ENCODE measurements at regions not wholly inside any gene's neighbourhood (a gene's known extent, or its start where the extent isn't known, plus 50 kb on each side); places are given as distances from the start of the nearest gene placed in this dataset.
"Not testable (repeated sequence)": the region's sequence is repeated elsewhere in the genome, so short reads cannot be mapped to it uniquely, and the experiment has no call there.

- no peak for DNase-seq (ENCODE audit: low spot score)
Measured at GRCh38 chr2:234189786-234190300, 139.3 kb downstream of the SPP2 start.

GRCh38 chr2:234189230-234189629, 138.7 kb downstream of the SPP2 start:
- no peak for DNase-seq (ENCODE audit: low spot score)

GRCh38 chr2:234187646-234188174, 137.2 kb downstream of the SPP2 start:
- DNase-seq (ENCODE audit: low spot score): no peak

GRCh38 chr2:234181121-234181520, 130.6 kb downstream of the SPP2 start:
- DNase-seq (ENCODE audit: low spot score): no peak

GRCh38 chr2:234179031-234179363, 128.5 kb downstream of the SPP2 start:
- no peak for DNase-seq (ENCODE audit: low spot score)

- DNase-seq (ENCODE audit: low spot score): no peak
Measured at GRCh38 chr2:234178330-234179030, 128.0 kb downstream of the SPP2 start.

GRCh38 chr2:234175649-234176048, 125.1 kb downstream of the SPP2 start:
- no peak for DNase-seq (ENCODE audit: low spot score)

- DNase-seq (ENCODE audit: low spot score): no peak
Measured at GRCh38 chr2:234174742-234175141, 124.2 kb downstream of the SPP2 start.

- no peak for DNase-seq (ENCODE audit: low spot score)
Measured at GRCh38 chr2:234172532-234172931, 122.0 kb downstream of the SPP2 start.

GRCh38 chr2:234172066-234172465, 121.6 kb downstream of the SPP2 start:
- no peak for DNase-seq (ENCODE audit: low spot score)

- no peak for DNase-seq (ENCODE audit: low spot score)
Measured at GRCh38 chr2:234171666-234172065, 121.2 kb downstream of the SPP2 start.

- DNase-seq (ENCODE audit: low spot score): no peak
Measured at GRCh38 chr2:234169674-234170073, 119.2 kb downstream of the SPP2 start.

- DNase-seq (ENCODE audit: low spot score): not testable (repeated sequence)
Measured at GRCh38 chr2:234168605-234169570, 118.4 kb downstream of the SPP2 start.

GRCh38 chr2:234166531-234166930, 116.0 kb downstream of the SPP2 start:
- no peak for DNase-seq (ENCODE audit: low spot score)

- DNase-seq (ENCODE audit: low spot score): no peak
Measured at GRCh38 chr2:234165421-234165820, 114.9 kb downstream of the SPP2 start.

- no peak for DNase-seq (ENCODE audit: low spot score)
Measured at GRCh38 chr2:234164493-234165413, 114.3 kb downstream of the SPP2 start.

GRCh38 chr2:234163510-234164045, 113.1 kb downstream of the SPP2 start:
- DNase-seq (ENCODE audit: low spot score): no peak

GRCh38 chr2:234162861-234163260, 112.4 kb downstream of the SPP2 start:
- no peak for DNase-seq (ENCODE audit: low spot score)

- no peak for DNase-seq (ENCODE audit: low spot score)
Measured at GRCh38 chr2:234161932-234162331, 111.4 kb downstream of the SPP2 start.

- no peak for DNase-seq (ENCODE audit: low spot score)
Measured at GRCh38 chr2:234158812-234159211, 108.3 kb downstream of the SPP2 start.

- no peak for DNase-seq (ENCODE audit: low spot score)
Measured at GRCh38 chr2:234157817-234158588, 107.5 kb downstream of the SPP2 start.
